HEK293 (cell line): ENCODE measurements at regions not wholly inside any gene's neighbourhood (a gene's known extent, or its start where the extent isn't known, plus 50 kb on each side); places are given as distances from the start of the nearest gene placed in this dataset.

Experiments used
- MZF1 ChIP-seq: fragments of 450-650 bp; formaldehyde crosslinking; IDR thresholded peaks from 2 replicates; pipeline ENCODE4 v1.5.1; 2017; ENCODE audit warnings: missing biosample characterization, missing genetic modification characterization, borderline replicate concordance
- SCRT1 ChIP-seq: fragments of 450-650 bp; formaldehyde crosslinking; IDR thresholded peaks from 2 replicates; pipeline ENCODE4 v1.5.1; 2016; ENCODE audit warnings: missing biosample characterization, missing genetic modification characterization, borderline replicate concordance
- ZNF121 ChIP-seq: fragments of 450-650 bp; formaldehyde crosslinking; IDR thresholded peaks from 2 replicates; pipeline ENCODE4 v1.5.1; 2016; ENCODE audit warnings: missing biosample characterization, missing genetic modification characterization
- ZNF223 ChIP-seq: fragments of 450-650 bp; formaldehyde crosslinking; IDR thresholded peaks from 2 replicates; pipeline ENCODE4 v1.5.1; 2016; ENCODE audit warnings: missing biosample characterization, missing genetic modification characterization
- ZNF37A ChIP-seq: fragments of 450-650 bp; IDR thresholded peaks from 2 replicates; pipeline ENCODE4 v1.5.1; 2018; ENCODE audit warnings: missing biosample characterization, missing genetic modification characterization
- ZNF549 ChIP-seq: fragments of 450-650 bp; IDR thresholded peaks from 2 replicates; pipeline ENCODE4 v1.5.1; 2018; ENCODE audit warnings: missing biosample characterization, missing genetic modification characterization, mild to moderate bottlenecking, inconsistent platforms, moderate library complexity
- ZNF776 ChIP-seq: fragments of 450-650 bp; formaldehyde crosslinking; IDR thresholded peaks from 2 replicates; pipeline ENCODE4 v1.5.0; 2017; ENCODE audit warnings: missing biosample characterization, missing genetic modification characterization, borderline replicate concordance
- TF ChIP-seq, protein P1 (sequence below): fragments of 450-650 bp; formaldehyde crosslinking; IDR thresholded peaks from 2 replicates; pipeline ENCODE4 v1.5.1; 2016; ENCODE audit warnings: missing biosample characterization, missing genetic modification characterization
- TF ChIP-seq, protein P2 (sequence below): fragments of 450-650 bp; formaldehyde crosslinking; IDR thresholded peaks from 2 replicates; pipeline ENCODE4 v1.5.1; 2016; ENCODE audit warnings: missing biosample characterization, missing genetic modification characterization
- TF ChIP-seq, protein P3 (sequence below): fragments of 450-650 bp; formaldehyde crosslinking; IDR thresholded peaks from 2 replicates; pipeline ENCODE4 v1.5.1; 2016; ENCODE audit warnings: missing biosample characterization, missing genetic modification characterization, low read depth
- TF ChIP-seq, protein P4 (sequence below): fragments of 450-650 bp; formaldehyde crosslinking; IDR thresholded peaks from 2 replicates; pipeline ENCODE4 v1.5.1; 2016; ENCODE audit warnings: missing biosample characterization, missing genetic modification characterization
- TF ChIP-seq, protein P5 (sequence below): fragments of 450-650 bp; formaldehyde crosslinking; IDR thresholded peaks from 2 replicates; pipeline ENCODE4 v1.5.1; 2016; ENCODE audit warnings: missing biosample characterization, missing genetic modification characterization

DNA sequence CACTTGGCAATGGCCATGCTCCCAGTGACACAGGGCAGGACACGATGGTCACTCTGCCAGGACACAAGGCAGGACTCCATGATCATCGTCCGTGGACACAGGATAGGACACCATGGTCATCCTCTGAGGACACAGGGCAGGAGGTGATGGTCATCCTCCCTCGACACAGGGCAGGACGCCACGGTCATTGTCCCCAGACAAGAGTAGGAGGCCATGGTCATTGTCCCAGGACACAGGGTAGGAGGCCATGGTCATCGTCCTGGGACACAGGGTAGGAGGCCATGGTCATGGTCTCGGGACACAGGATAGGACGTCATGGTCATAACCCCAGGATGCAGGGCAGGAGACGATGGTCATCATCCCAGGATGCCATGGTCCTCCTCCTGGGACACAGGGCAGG lies 289.2 kb downstream of the TCERG1L start:
- TF ChIP-seq SCRT1 (tag by site-specific recombination) = no peak
- TF ChIP-seq, protein P1, sequence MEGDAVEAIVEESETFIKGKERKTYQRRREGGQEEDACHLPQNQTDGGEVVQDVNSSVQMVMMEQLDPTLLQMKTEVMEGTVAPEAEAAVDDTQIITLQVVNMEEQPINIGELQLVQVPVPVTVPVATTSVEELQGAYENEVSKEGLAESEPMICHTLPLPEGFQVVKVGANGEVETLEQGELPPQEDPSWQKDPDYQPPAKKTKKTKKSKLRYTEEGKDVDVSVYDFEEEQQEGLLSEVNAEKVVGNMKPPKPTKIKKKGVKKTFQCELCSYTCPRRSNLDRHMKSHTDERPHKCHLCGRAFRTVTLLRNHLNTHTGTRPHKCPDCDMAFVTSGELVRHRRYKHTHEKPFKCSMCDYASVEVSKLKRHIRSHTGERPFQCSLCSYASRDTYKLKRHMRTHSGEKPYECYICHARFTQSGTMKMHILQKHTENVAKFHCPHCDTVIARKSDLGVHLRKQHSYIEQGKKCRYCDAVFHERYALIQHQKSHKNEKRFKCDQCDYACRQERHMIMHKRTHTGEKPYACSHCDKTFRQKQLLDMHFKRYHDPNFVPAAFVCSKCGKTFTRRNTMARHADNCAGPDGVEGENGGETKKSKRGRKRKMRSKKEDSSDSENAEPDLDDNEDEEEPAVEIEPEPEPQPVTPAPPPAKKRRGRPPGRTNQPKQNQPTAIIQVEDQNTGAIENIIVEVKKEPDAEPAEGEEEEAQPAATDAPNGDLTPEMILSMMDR (tag by site-specific recombination) = no peak
- no peak for TF ChIP-seq ZNF549 (tag by site-specific recombination)
- TF ChIP-seq ZNF223 (tag by site-specific recombination) = no peak
- TF ChIP-seq MZF1 = no peak
- no peak for TF ChIP-seq ZNF121 (tag by site-specific recombination)
- TF ChIP-seq ZNF37A (tag by site-specific recombination) = no peak
- TF ChIP-seq, protein P2, sequence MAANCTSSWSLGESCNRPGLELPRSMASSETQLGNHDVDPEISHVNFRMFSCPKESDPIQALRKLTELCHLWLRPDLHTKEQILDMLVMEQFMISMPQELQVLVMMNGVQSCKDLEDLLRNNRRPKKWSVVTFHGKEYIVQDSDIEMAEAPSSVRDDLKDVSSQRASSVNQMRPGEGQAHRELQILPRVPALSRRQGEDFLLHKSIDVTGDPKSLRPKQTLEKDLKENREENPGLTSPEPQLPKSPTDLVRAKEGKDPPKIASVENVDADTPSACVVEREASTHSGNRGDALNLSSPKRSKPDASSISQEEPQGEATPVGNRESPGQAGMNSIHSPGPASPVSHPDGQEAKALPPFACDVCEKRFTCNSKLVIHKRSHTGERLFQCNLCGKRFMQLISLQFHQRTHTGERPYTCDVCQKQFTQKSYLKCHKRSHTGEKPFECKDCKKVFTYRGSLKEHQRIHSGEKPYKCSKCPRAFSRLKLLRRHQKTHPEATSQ (tag by site-specific recombination) = no peak
- no peak for TF ChIP-seq ZNF776 (tag by site-specific recombination)
- TF ChIP-seq, protein P3, sequence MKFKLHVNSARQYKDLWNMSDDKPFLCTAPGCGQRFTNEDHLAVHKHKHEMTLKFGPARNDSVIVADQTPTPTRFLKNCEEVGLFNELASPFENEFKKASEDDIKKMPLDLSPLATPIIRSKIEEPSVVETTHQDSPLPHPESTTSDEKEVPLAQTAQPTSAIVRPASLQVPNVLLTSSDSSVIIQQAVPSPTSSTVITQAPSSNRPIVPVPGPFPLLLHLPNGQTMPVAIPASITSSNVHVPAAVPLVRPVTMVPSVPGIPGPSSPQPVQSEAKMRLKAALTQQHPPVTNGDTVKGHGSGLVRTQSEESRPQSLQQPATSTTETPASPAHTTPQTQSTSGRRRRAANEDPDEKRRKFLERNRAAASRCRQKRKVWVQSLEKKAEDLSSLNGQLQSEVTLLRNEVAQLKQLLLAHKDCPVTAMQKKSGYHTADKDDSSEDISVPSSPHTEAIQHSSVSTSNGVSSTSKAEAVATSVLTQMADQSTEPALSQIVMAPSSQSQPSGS (tag by site-specific recombination) = no peak
- TF ChIP-seq, protein P4, sequence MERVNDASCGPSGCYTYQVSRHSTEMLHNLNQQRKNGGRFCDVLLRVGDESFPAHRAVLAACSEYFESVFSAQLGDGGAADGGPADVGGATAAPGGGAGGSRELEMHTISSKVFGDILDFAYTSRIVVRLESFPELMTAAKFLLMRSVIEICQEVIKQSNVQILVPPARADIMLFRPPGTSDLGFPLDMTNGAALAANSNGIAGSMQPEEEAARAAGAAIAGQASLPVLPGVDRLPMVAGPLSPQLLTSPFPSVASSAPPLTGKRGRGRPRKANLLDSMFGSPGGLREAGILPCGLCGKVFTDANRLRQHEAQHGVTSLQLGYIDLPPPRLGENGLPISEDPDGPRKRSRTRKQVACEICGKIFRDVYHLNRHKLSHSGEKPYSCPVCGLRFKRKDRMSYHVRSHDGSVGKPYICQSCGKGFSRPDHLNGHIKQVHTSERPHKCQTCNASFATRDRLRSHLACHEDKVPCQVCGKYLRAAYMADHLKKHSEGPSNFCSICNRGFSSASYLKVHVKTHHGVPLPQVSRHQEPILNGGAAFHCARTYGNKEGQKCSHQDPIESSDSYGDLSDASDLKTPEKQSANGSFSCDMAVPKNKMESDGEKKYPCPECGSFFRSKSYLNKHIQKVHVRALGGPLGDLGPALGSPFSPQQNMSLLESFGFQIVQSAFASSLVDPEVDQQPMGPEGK = no peak
- TF ChIP-seq, protein P5, sequence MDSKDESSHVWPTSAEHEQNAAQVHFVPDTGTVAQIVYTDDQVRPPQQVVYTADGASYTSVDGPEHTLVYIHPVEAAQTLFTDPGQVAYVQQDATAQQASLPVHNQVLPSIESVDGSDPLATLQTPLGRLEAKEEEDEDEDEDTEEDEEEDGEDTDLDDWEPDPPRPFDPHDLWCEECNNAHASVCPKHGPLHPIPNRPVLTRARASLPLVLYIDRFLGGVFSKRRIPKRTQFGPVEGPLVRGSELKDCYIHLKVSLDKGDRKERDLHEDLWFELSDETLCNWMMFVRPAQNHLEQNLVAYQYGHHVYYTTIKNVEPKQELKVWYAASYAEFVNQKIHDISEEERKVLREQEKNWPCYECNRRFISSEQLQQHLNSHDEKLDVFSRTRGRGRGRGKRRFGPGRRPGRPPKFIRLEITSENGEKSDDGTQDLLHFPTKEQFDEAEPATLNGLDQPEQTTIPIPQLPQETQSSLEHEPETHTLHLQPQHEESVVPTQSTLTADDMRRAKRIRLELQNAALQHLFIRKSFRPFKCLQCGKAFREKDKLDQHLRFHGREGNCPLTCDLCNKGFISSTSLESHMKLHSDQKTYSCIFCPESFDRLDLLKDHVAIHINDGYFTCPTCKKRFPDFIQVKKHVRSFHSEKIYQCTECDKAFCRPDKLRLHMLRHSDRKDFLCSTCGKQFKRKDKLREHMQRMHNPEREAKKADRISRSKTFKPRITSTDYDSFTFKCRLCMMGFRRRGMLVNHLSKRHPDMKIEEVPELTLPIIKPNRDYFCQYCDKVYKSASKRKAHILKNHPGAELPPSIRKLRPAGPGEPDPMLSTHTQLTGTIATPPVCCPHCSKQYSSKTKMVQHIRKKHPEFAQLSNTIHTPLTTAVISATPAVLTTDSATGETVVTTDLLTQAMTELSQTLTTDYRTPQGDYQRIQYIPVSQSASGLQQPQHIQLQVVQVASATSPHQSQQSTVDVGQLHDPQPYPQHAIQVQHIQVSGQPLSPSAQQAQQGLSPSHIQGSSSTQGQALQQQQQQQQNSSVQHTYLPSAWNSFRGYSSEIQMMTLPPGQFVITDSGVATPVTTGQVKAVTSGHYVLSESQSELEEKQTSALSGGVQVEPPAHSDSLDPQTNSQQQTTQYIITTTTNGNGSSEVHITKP (tag by site-specific recombination) = no peak
